AG10803 (cell line): ENCODE measurements at regions not wholly inside any gene's neighbourhood (a gene's known extent, or its start where the extent isn't known, plus 50 kb on each side); places are given as distances from the start of the nearest gene placed in this dataset.
A peak's percentile ranks its signal among the peaks of the same experiment; 100 is the strongest.

ENCODE experiments used
- DNase-seq: peaks from one replicate; pipeline ENCODE4 v3.0.0; 2010; ENCODE audit warnings: low read depth
- H3K4me3 ChIP-seq: 2 replicates; pipeline ENCODE4 v1.5.1; 2011; ENCODE audit warnings: mild to moderate bottlenecking, low read length, control low read depth
- CTCF ChIP-seq: conservative IDR thresholded peaks from 2 replicates; pipeline ENCODE4 v1.5.1; 2011; ENCODE audit warnings: mild to moderate bottlenecking, low read length, control low read depth, inconsistent platforms

GRCh38 chr6:119720160-119720559 lies 370.6 kb upstream of the MAN1A1 start:
- H3K4me3 ChIP-seq, result no peak overlapping the region
- peak; percentile 6 for DNase-seq
- peak; percentile 42 for TF ChIP-seq CTCF

- TF ChIP-seq CTCF, result no peak
- H3K4me3 ChIP-seq, result no peak overlapping the region
- DNase-seq, result no peak
Observed at GRCh38 chr6:119717942-119718341, 368.4 kb upstream of the MAN1A1 start.

GRCh38 chr6:119716668-119717270 lies 367.2 kb upstream of the MAN1A1 start:
- DNase-seq, result no peak
- TF ChIP-seq CTCF, result no peak

GRCh38 chr6:119713903-119714302 lies 364.3 kb upstream of the MAN1A1 start:
- no peak overlapping the region for H3K4me3 ChIP-seq
- no peak for TF ChIP-seq CTCF
- no peak for DNase-seq

More at GRCh38 chr6:119716668-119717270, 367.2 kb upstream of the MAN1A1 start:
- no peak overlapping the region for H3K4me3 ChIP-seq

GRCh38 chr6:119686644-119687043 lies 337.1 kb upstream of the MAN1A1 start:
- DNase-seq, result no peak
- H3K4me3 ChIP-seq, result no peak overlapping the region
- no peak for TF ChIP-seq CTCF

- no peak for DNase-seq
- H3K4me3 ChIP-seq, result no peak overlapping the region
Observed at GRCh38 chr6:119686240-119686639, 336.7 kb upstream of the MAN1A1 start.

More at GRCh38 chr6:119686240-119686639, 336.7 kb upstream of the MAN1A1 start:
- TF ChIP-seq CTCF, result no peak
